Activated T-cell treated with anti-CD3 and anti-CD28 coated beads, Interleukin-2, amount 50 U/mL, for 24 hours (primary cell): ENCODE measurements at regions not wholly inside any gene's neighbourhood (a gene's known extent, or its start where the extent isn't known, plus 50 kb on each side); places are given as distances from the start of the nearest gene placed in this dataset.
"Not testable (repeated sequence)": the region's sequence is repeated elsewhere in the genome, so short reads cannot be mapped to it uniquely, and the experiment has no call there.

Source experiments
- DNase-seq: peaks from one replicate; pipeline ENCODE4 v3.0.0-alpha.2; 2020
- H3K27ac Mint-ChIP-seq: 2 replicates; pipeline ENCODE4 v1.8.0; 2020; ENCODE audit warnings: mild to moderate bottlenecking, mixed read lengths
- H3K27me3 Mint-ChIP-seq: 2 replicates; pipeline ENCODE4 v1.8.0; 2020; ENCODE audit warnings: mixed read lengths
- H3K36me3 Mint-ChIP-seq: 2 replicates; pipeline ENCODE4 v1.8.0; 2020; ENCODE audit warnings: low read depth, mixed read lengths
- H3K4me1 Mint-ChIP-seq: 2 replicates; pipeline ENCODE4 v1.8.0; 2020; ENCODE audit warnings: low read depth, mixed read lengths
- H3K4me3 Mint-ChIP-seq: 2 replicates; pipeline ENCODE4 v1.8.0; 2020; ENCODE audit warnings: mild to moderate bottlenecking, moderate library complexity, mixed read lengths
- H3K9me3 Mint-ChIP-seq: 2 replicates; pipeline ENCODE4 v1.8.0; 2020; ENCODE audit warnings: mixed read lengths

DNA sequence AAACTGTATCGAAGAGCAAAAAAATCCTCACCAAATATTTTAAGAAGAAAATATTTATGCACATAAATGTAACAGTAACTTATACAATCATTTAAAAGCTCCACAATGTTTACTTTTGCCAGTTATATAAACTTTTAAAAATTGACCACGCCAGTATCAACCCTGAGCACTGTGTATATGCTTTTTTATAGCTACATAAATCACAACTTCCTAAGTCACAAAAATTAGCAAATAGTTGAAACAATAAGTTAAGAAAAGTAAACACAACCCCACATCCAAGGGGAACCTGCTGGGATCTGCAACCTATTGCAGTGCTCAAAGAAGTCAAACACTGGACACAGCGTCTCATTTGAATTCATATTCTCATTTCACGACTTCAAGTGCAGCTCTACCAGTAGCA, 89.8 kb upstream of the DST start:
- DNase-seq: no peak
- Mint-ChIP-seq H3K4me1 (no peaks in the 10 kb centered on the region), H3K4me3 (no peak overlapping the region), H3K27ac (no peak overlapping the region), H3K36me3 (no peaks in the 10 kb centered on the region), H3K9me3 (no peaks in the 10 kb centered on the region), H3K27me3 (no peaks in the 10 kb centered on the region)

GRCh38 chr6:56730663-56731529, 88.2 kb upstream of the DST start:
- no peak for DNase-seq
- H3K36me3 Mint-ChIP-seq: no peaks in the 10 kb centered on the region
- H3K4me1 Mint-ChIP-seq: no peaks in the 10 kb centered on the region
- no peaks in the 10 kb centered on the region for H3K27me3 Mint-ChIP-seq
- no peak overlapping the region for H3K4me3 Mint-ChIP-seq
- no peaks in the 10 kb centered on the region for H3K9me3 Mint-ChIP-seq
- no peak overlapping the region for H3K27ac Mint-ChIP-seq

GRCh38 chr6:56729719-56730118, 87.0 kb upstream of the DST start:
- Mint-ChIP-seq H3K36me3 (no peaks in the 10 kb centered on the region), H3K4me1 (no peaks in the 10 kb centered on the region), H3K27me3 (no peaks in the 10 kb centered on the region), H3K9me3 (no peaks in the 10 kb centered on the region), H3K4me3 (no peak overlapping the region), H3K27ac (no peak overlapping the region)
- DNase-seq: no peak

GRCh38 chr6:56729166-56729565, 86.5 kb upstream of the DST start:
- DNase-seq, H3K27ac Mint-ChIP-seq, H3K4me3 Mint-ChIP-seq, H3K4me1 Mint-ChIP-seq, H3K9me3 Mint-ChIP-seq, H3K27me3 Mint-ChIP-seq, H3K36me3 Mint-ChIP-seq: not testable (repeated sequence)

GRCh38 chr6:56727097-56727850, 84.6 kb upstream of the DST start:
- H3K27me3 Mint-ChIP-seq: no peaks in the 10 kb centered on the region
- H3K9me3 Mint-ChIP-seq: no peaks in the 10 kb centered on the region
- no peaks in the 10 kb centered on the region for H3K36me3 Mint-ChIP-seq
- no peak for DNase-seq
- no peaks in the 10 kb centered on the region for H3K4me1 Mint-ChIP-seq
- no peak overlapping the region for H3K4me3 Mint-ChIP-seq
- H3K27ac Mint-ChIP-seq: no peak overlapping the region

GRCh38 chr6:56725254-56725653, 82.6 kb upstream of the DST start:
- Mint-ChIP-seq H3K4me1 (no peaks in the 10 kb centered on the region), H3K27ac (no peak overlapping the region), H3K4me3 (no peak overlapping the region), H3K36me3 (no peaks in the 10 kb centered on the region), H3K27me3 (no peaks in the 10 kb centered on the region), H3K9me3 (no peaks in the 10 kb centered on the region)
- no peak for DNase-seq

GRCh38 chr6:56724455-56724854, 81.8 kb upstream of the DST start:
- Mint-ChIP-seq H3K4me3 (no peak overlapping the region), H3K36me3 (no peaks in the 10 kb centered on the region), H3K4me1 (no peaks in the 10 kb centered on the region), H3K9me3 (peaks cover 3% of the 10 kb centered on the region), H3K27me3 (peaks cover 3% of the 10 kb centered on the region), H3K27ac (no peak overlapping the region)
- no peak for DNase-seq

- peaks cover 6% of the 10 kb centered on the region for H3K9me3 Mint-ChIP-seq
- no peaks in the 10 kb centered on the region for H3K36me3 Mint-ChIP-seq
- DNase-seq: no peak
- peaks cover 1% of the 10 kb centered on the region for H3K4me1 Mint-ChIP-seq
- no peak overlapping the region for H3K4me3 Mint-ChIP-seq
- peaks cover 14% of the 10 kb centered on the region for H3K27me3 Mint-ChIP-seq
- no peak overlapping the region for H3K27ac Mint-ChIP-seq
These were observed 78.2 kb upstream of the DST start for GRCh38 chr6:56720882-56721281.

DNA sequence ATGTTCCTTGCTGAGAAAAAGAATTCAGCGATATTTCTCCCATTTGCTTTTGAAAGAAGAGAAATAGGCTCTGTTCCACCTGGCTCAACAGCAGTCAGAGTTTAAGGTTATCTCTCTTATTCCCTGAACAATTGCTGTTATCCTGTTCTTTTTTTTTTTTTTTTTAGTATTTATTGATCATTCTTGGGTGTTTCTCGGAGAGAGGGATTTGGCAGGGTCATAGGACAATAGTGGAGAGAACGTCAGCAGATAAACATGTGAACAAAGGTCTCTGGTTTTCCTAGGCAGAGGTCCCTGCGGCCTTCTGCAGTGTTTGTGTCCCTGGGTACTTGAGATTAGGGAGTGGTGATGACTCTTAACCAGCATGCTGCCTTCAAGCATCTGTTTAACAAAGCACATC, 77.5 kb upstream of the DST start:
- not testable (repeated sequence) for DNase-seq, H3K4me3 Mint-ChIP-seq, H3K4me1 Mint-ChIP-seq, H3K9me3 Mint-ChIP-seq, H3K27ac Mint-ChIP-seq, H3K36me3 Mint-ChIP-seq
- H3K27me3 Mint-ChIP-seq: peaks cover 14% of the 10 kb centered on the region

GRCh38 chr6:56719315-56720058, 76.8 kb upstream of the DST start:
- peaks cover 14% of the 10 kb centered on the region for H3K27me3 Mint-ChIP-seq
- not testable (repeated sequence) for H3K36me3 Mint-ChIP-seq, H3K27ac Mint-ChIP-seq, H3K4me3 Mint-ChIP-seq, H3K9me3 Mint-ChIP-seq, H3K4me1 Mint-ChIP-seq, DNase-seq

- DNase-seq: no peak
- Mint-ChIP-seq H3K4me1 (peaks cover 1% of the 10 kb centered on the region), H3K36me3 (no peaks in the 10 kb centered on the region), H3K27me3 (peaks cover 14% of the 10 kb centered on the region), H3K4me3 (no peak overlapping the region), H3K9me3 (peaks cover 6% of the 10 kb centered on the region), H3K27ac (no peak overlapping the region)
These were observed 75.5 kb upstream of the DST start for GRCh38 chr6:56718236-56718635.

DNA sequence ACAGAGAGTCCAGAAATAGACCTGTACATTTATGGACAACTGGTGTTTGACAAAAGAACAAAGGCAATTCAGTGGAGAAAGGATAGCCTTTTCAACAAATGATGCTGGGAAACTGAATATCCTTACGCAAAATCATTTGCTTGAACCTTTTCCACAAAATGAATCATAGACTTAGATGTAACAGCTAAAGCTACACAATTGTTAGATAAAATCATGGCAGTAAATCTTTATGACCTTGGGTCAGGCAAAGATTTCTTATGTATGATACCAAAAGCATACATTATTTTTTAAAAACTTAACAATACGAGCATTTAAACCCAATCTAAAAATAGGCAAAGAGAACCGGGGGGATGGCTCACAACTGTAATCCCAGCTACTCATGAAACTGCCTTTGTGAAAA, 73.5 kb upstream of the DST start:
- H3K9me3 Mint-ChIP-seq: peaks cover 6% of the 10 kb centered on the region
- no peaks in the 10 kb centered on the region for H3K36me3 Mint-ChIP-seq
- H3K4me1 Mint-ChIP-seq: peaks cover 1% of the 10 kb centered on the region
- DNase-seq: no peak
- H3K4me3 Mint-ChIP-seq: no peak overlapping the region
- no peak overlapping the region for H3K27ac Mint-ChIP-seq
- peaks cover 17% of the 10 kb centered on the region for H3K27me3 Mint-ChIP-seq

DNA sequence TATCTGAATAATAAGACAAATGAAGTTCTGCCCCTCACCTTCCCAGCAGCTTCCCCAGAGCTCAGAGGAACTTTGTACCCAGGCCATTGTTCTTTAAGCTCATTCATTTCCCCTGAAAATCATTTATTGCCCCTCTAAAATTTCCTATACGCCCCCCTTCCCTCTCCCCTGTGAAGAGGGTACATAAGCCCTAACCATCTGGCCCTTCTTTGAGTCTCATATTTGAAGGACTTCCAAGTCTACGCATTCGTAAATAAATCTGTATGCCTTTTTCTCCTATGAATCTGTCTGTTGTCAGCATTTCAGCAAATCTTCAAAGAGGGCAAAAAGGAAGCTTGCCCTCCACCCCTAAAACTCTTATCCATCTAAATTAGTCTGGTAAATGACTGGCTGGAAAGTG, 73.1 kb upstream of the DST start:
- peaks cover 17% of the 10 kb centered on the region for H3K27me3 Mint-ChIP-seq
- H3K4me3 Mint-ChIP-seq: no peak overlapping the region
- peaks cover 1% of the 10 kb centered on the region for H3K4me1 Mint-ChIP-seq
- H3K9me3 Mint-ChIP-seq: peaks cover 6% of the 10 kb centered on the region
- no peak for DNase-seq
- H3K36me3 Mint-ChIP-seq: no peaks in the 10 kb centered on the region
- no peak overlapping the region for H3K27ac Mint-ChIP-seq

DNA sequence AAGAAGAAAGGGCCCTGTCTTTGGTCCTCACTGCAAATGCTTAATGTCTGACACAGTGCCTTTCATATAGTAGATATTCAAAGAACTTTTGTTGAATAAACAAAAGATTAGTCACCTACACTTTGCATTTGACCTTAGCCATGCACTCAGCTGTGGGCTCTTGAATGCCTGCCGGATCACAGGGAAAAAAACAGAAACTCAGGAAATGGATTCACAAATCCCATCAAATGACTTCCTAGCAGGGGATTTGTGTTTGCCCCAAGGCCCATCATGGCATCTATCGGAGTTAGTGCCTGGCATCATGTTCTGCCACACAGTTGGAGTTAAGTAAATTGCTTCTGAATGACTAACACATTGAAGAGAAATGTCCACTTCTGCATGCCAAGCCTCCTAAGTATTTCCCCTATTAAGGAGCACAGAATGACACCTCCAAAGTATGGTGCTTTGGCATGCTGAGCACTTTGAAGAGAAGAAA, 72.3 kb upstream of the DST start:
- H3K36me3 Mint-ChIP-seq: no peaks in the 10 kb centered on the region
- no peak overlapping the region for H3K4me3 Mint-ChIP-seq
- H3K9me3 Mint-ChIP-seq: peaks cover 6% of the 10 kb centered on the region
- no peak overlapping the region for H3K27ac Mint-ChIP-seq
- peaks cover 17% of the 10 kb centered on the region for H3K27me3 Mint-ChIP-seq
- H3K4me1 Mint-ChIP-seq: peaks cover 1% of the 10 kb centered on the region
- DNase-seq: no peak
